Caki2 (cell line): ENCODE measurements at regions not wholly inside any gene's neighbourhood (a gene's known extent, or its start where the extent isn't known, plus 50 kb on each side); places are given as distances from the start of the nearest gene placed in this dataset.
A peak's percentile ranks its signal among the peaks of the same experiment; 100 is the strongest.

Source experiments
- DNase-seq: peaks from one replicate; pipeline ENCODE4 v3.0.0-alpha.2; 2015; ENCODE audit warnings: low read depth
- in situ Hi-C: cut with HindIII; loops from 2 replicates; pipeline ENCODE4 v1.10.0; 2016; ENCODE audit warnings: low sequenced_read_pairs, low pct_unique_long_range_greater_than_20kb, mixed read lengths

DNA sequence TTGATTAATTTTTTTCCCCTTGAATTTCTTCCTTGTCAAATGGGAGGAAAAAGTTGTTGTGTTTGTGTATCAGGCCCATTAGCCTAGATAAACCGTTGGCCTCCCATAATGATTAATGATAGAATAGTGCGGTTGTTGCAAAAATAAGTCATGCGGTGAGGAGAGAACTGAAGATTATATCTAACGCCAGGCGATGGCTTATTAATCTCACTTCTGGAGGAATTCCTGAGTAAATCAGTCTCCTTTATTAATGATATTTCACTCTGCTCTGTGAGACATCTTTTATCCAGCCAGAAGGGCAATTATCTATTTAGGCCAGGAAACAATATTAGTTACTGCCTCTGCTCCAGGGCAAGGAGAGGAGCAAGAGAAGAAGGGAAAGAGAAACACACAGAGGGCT is 107.3 kb downstream of the IRX5 start:
- peak; percentile 18 for DNase-seq
- in situ Hi-C loops, result no loop called here

DNA sequence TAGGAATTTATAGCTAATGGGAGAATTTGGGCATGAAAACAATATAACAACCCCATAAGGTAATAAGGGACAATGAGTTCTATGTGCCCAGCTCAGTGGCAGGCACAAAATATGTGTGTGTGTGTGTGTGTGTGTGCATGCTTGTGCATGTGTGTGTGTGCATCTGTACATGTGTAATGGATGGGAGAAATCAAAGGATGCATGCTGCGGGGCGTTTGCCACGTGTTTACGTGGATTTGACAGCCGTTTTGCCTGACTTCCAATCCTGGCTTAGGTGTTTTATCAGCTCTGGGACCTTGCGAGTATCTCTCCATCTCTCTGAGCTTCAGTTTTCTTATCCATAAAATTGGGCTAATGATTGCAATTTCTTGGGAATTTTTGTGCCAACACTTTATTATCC is 108.4 kb downstream of the IRX5 start:
- in situ Hi-C loops, result no loop called here
- DNase-seq, result no peak

DNA sequence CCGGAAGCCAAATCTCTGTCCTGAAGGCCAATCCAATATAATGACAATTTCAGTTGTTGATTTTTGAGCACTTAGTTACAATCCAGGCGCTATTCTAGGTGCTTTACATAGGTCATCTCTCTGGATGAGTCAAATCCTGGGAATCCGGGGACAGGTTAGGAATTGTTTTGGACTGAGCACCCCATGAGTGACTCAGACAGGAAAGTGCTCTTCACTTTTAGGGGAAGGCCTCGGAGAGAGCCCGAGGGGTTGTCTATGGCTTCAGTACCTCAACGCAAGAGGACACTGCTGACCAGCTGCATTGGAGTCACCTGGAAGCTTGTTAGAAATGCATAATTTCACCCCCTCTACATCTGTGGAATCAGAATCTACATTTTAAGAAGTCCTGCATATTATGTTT is 108.8 kb downstream of the IRX5 start:
- DNase-seq, result no peak
- in situ Hi-C loops, result no loop called here

DNA sequence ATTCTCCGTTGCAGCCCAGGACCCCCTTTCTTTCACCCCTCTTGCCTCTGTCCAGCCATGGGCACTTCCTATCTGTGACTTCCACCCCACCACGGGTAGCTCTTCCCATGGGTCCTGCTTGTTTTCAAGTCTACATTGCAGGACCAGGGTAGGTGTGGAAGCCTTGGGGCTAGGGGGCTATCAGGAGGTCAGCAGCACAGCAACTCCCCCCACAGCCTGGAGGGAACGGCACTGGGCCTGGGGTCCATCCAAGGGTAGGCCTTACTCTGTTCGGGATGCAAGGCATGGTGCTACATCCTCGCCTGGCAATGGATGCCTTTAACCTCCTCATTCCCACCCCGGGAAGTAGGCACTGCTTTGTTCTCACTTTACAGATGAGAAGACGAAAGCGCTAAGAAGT is 109.3 kb downstream of the IRX5 start:
- in situ Hi-C loops, result no loop called here

DNA sequence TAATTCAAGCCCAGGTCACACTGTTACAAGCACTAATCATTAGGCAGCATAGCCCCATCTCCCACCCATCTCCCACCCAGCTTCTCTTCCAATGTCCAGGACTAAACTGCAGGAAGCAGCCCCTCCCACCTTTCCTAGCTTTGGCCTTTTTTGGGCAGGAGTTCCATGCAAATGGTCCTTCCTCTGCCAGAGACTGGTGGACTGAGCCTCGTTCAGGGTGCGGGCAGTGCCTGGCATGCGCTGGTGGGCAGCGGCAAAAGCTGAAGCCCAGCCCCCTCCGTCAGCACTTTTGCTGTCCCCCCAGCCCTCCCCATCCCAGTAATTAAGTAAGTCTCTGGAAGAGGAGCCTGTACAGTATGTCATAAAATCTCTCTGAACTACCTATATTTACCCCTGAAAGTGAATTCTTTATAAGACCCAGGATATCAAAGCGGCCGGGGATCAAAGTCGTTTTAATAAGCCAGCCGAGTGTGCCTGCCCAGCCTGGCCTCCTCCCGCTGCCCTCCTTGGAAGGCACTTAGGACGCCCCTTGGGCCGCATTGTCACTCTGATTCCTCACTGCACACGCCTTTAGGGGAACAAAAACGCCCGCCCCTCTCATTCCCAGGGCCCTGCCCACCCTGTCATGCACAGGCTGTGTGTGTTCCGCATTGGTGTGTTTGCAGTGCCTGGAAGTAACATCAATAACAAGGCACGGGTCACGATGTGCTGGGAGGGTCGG is 109.9 kb downstream of the IRX5 start:
- in situ Hi-C loops, result no loop called here
- no peak for DNase-seq

More for the DNA sequence above, 109.3 kb downstream of the IRX5 start:
- no peak for DNase-seq

DNA sequence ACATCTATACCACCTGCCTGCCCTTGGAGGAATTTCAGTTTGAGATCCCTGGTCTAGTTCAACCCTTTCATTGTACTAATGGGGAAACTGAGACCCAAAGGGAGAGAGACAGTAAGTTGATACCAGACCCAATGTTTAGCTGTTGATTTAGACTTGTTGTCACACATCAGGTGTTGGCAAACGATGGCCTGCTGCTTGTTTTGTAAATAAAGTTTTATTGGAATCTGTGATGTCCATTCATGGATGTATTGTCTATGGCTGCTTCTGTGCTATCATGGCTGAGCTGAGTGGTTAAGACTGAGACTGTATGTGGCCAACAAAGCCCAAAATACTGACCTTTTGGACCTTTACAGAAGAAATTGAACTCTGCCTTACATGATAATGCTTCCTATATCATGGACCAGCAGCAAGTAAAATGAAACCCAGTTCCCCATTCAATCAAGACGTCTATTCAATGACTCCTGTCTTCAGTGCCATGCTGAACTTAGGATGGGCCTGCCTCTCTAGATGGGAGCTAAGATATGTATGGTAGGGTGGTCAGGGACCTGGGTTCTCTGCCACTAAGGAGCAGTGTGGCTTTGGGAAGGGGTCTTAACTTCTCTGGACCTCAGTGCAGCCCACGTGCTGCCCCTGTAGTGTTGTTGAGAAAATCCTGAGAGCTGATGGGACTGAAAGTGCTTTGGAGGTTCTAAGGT is 111.0 kb downstream of the IRX5 start:
- in situ Hi-C loops, result no loop called here

DNA sequence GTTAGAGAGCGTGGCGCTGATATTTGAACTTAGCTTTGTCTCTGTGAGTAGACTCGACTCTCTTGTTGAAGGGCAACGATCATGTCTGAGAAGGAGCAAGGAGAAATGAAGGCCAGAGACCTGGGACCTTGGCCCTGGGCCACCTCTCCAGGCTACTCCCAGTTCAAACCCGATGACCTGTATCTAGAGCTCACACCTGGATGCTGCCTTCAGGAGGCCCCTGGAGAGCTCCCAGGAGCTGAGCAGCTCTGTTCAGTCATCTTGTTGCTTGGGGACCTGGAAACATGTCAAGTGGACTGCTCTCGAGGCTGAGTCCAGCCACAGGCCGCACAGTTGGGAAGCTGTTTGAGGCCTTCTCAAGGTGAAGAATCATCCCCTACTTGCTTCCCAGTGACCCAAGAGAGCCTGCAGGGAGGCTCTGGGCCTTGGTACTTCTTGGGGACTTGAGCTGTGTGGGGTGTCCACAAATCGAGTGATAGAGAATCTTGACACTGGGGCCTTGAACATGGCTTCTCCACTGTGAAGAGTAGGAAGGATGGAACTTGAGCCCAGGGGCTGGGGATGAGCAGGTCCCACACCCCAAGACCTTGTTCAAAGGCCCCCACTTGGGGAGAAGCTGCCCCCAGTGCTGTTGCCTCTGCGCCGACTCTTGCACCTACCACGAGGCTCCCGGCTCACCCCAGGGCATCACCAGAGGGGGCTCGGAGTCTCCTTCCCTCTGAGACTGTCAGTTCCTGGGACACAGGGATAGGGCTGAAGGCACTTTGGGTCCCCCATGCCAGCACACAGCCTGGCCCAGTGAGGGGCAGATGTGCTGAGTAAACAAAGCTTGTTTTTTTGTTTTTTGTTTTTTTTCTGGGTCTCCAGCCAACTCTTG is 112.1 kb downstream of the IRX5 start:
- DNase-seq, result no peak
- in situ Hi-C loops, result no loop called here

More for the DNA sequence above, 111.0 kb downstream of the IRX5 start:
- no peak for DNase-seq

DNA sequence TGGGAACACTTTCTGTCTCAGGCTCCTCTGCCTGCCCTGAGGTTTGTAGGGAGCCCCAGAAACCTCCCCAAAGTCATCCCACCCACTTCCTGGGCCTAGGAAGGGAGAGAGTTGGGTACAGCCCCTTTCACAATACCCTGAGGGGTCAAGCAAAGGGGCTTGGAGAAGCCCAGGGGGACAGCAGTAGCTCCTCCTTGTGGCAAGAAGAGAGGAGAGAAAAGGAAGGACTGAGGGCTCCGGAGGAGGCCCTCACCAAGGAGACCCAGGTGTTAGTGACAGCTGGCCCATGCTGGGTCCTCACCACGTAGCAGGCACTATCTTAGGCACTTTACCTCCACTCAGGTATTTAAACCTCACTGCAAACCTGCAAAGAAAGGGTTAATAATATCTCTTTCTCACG is 112.8 kb downstream of the IRX5 start:
- in situ Hi-C loops, result no loop called here
- DNase-seq, result no peak

DNA sequence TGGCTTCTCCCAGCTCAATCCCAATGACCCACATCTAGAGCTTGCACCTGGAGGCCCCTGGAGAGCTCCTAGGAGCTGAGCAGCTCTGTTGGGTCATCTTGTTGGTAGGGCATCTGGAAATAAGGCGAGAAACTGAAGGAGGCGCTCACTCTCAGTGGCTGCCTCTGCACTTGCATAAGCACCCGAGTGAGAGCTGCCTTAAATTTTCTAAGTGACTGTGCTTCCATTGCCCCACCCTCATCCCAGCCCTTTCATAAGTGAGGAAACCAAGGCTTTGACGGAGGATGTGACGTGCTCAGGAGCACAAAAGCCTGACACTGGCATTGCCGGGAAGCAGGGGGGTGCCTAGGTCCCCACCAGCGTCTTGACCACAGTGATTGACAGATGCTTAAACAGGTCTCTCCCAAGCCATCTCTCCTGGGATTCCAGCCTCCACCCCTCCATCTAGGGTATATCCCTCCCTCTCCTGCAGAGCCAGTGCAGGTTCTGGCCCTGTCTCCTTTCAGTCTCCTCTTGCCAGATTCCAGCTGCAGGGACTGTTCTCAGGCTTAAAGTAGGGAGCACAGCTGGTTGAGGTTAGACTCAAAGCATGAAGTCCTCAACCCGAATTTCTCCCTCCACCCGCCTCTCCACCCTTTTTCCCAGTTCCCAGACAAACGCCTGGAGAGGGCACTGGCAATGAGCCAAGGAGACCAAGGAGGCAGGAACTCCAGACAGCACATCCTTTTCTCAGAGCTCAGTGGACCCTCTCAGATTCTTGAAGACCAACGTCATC is 113.7 kb downstream of the IRX5 start:
- in situ Hi-C loops, result no loop called here
- DNase-seq, result no peak

DNA sequence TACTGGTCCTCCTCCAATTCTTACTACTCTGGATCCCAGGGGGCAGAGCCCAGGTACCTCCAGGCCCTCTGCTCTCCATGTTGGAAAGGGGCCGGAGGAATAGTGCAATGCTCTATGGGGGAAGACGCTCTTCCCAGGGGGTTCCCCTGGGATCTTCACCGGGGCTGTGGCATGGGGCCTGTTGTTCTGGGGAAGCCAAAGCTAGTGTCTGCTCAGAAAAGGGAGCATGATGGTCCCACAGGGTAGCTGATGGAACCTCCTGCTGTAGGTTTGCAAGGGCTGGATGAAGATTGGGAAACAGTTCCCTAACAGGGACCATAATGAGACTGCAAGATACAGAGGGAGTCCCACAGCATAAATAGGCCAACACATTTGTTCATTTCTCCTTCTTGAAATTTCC is 114.7 kb downstream of the IRX5 start:
- in situ Hi-C loops, result no loop called here

DNA sequence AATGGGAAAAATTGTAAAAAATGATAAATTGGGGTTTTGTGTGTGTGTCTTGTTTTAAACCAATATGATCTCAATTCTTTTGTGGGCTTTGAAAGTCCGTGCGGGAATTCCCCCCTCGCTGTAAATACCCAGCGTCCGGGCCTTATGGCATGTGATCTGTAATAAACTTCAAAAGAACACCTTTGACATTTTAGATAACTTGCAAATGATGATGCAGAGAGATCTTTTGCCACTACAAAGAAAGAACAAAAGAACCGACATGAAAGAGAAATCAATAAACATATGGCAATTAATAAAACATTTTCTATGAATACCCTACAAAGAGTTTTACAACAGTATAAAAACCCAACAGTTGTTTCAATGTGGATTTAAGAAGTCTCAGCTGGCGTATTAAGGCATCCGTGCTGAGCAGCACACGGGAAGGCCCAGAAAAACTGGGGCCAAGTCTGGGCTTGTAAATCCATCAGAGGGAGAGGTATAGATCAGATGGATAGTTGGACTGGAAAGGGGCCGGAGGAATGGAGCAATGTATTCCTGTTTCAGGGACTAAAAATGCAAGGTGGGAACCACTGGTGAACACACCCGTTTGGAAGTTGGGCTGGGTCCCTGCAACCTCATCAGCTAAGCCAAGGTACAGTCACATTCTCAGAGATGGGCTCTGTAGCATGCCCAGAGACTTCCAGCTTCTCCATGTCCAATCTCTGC is 115.2 kb downstream of the IRX5 start:
- in situ Hi-C loops, result no loop called here
- no peak for DNase-seq

More for the DNA sequence above, 114.7 kb downstream of the IRX5 start:
- DNase-seq, result no peak

DNA sequence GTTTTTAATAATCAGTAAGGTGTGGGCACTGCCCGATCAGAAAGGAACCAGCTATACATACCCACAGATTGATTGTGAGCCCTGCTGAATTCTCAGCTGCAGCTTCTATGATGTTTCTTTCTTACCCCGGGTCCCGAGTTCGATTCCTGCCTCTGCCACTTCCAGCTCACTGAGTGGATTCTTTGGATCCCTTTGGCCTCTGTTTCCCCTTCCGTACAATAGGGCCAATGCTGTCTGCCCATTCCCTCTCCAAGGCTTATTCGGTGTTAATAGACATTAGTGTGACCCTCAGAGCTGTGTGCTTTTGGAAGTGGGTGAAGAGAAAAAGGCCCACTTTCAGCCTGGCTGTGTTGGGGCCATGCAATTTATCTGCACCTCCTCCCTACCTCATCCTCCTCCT is 115.8 kb downstream of the IRX5 start:
- DNase-seq, result no peak
- in situ Hi-C loops, result no loop called here

DNA sequence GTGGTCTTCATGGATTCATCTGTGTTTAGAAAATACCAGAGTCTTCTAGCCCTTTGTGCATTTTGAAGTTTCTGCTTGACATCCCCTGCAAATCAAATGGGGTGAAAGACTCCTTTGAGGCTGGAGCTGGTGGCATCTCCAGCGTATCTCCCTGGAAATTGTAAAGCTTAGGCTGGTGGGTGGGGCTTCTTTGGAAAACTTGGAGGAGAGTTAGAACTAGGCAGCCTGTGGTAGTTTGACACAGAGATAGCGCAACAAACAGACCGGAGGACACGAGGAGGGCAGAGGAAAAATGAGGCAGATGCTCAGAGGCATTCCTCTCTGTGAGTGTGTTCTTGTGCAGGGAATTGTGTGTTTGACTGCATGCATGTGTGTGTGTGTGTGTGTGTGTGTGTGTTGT is 116.3 kb downstream of the IRX5 start:
- no peak for DNase-seq
- in situ Hi-C loops, result no loop called here

DNA sequence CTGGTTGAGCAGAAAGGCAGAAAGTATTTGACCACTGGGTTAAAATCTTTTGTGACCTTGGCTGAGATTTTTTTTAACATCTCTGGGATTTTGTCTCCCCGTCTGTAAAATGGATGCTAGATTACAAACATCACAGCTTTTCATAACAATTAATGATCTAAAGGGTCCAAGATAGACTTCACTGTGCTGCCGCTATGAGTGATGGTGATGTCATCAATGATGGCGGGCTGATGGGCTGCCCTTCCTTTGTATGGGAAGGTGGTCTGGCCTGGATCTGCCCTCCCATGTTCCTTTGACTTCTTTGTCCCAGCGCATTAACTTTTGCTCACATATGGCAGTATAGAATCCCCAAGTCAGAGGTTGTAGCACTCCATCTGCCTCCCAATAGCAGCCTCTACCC is 116.7 kb downstream of the IRX5 start:
- in situ Hi-C loops, result no loop called here

DNA sequence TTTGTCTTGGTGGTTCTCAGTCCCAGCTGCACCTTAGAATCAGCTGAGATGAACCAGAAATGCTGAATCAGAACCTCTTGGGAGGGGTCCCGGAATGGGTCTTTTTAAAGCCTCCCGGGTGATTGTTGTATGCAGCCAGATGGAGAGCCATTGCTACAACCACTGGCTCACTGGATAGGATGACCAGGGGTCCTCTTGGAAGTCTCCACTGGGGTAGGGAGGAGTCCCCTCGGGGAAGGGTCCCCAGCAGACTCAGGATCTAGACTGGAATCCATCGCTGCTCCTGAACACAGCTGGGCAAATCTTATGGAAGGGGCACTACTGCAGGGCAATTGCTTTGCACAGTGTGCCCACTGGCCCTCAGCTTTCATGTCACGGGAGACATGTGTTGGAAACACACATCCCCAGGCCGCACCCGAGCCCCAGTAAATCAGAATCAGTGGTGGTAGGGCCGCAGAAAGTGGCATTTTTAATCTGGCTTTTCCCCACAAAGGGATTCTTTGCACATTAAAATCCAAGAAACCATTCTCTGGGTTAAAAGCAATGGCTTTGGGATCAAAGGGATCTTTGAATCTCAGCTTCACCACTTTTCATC is 117.3 kb downstream of the IRX5 start:
- DNase-seq, result no peak
- in situ Hi-C loops, result no loop called here

More for the DNA sequence above, 116.7 kb downstream of the IRX5 start:
- DNase-seq, result no peak

DNA sequence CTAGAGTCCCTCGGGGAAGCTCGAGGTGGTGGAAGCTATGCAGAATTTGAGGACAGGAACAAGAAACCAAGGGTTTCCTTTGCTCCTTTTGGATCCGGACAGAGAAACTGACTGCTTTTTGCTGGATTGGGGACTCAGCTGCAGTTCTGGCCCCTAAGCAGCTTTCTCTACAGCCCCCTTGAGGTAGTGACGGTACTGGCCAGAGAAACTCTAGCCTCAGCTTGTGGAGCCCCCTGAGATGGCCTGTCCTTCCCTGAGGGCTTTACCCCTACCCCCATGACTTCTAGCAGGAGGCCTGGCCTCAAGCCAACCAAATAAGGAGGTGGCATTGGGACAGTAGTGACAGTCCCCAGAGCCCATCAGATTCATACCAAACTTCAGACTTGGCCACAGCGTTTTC is 118.1 kb downstream of the IRX5 start:
- no peak for DNase-seq
- in situ Hi-C loops, result no loop called here

DNA sequence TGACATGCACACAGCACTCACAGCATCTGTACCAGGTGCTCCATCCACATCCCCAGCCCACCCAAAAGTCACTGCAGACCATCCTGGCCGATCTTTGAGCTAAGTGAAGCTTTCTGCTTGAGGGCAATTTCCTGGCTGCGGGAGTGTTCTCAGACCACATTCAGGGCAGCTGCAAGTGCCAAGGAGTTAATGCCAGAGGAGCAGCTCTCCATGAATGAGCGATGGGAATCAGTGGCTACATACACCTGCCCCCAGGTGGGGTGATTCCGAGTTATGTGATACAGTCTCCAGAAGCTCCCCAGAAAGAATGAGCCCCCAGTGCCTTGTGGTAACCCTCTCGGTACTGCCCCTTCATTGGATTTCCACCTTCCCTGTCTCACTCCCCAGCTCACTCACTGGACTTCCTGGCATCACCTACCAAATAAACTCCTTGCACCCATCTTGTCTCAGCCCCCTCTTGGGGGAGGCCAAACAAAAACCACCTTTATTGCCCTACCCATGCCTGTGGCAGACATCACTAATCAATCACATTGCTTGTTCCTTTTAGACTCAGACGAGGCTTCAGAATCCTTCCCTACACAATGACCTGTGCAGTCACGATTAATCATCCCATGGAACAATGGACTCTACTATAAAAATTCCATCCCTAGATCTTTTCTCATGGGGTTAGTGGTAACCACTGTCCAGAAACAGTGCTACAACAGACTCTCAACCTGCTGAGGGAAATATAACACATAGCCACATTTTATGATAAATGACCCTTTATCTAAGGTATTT is 121.1 kb downstream of the IRX5 start:
- in situ Hi-C loops, result no loop called here
- DNase-seq, result no peak
